Activated T-helper 2 cell treated with anti-CD3 and anti-CD28 coated beads, Interferon-gamma antibody, Interleukin-2, Interleukin-4, amounts not matched to agents 10 μg/mL and 5 μg/mL and 100 μg/mL, durations not matched to agents 14 hours and 24 hours and 36 hours (primary cell): ENCODE measurements at regions not wholly inside any gene's neighbourhood (a gene's known extent, or its start where the extent isn't known, plus 50 kb on each side); places are given as distances from the start of the nearest gene placed in this dataset.

Experiments used
- DNase-seq: peaks from one replicate; pipeline ENCODE4 v3.0.0; 2021; ENCODE audit warnings: low spot score
- H3K27ac Mint-ChIP-seq: one replicate; pipeline ENCODE4 v1.8.0; 2021; ENCODE audit warnings: mixed read lengths
- H3K27me3 Mint-ChIP-seq: one replicate; pipeline ENCODE4 v1.8.0; 2021; ENCODE audit warnings: low read depth, mixed read lengths
- H3K36me3 Mint-ChIP-seq: one replicate; pipeline ENCODE4 v1.8.0; 2021; ENCODE audit warnings: low read depth, mixed read lengths
- H3K4me1 Mint-ChIP-seq: one replicate; pipeline ENCODE4 v1.8.0; 2021; ENCODE audit warnings: low read depth, mixed read lengths
- H3K4me3 Mint-ChIP-seq: one replicate; pipeline ENCODE4 v1.8.0; 2021; ENCODE audit warnings: low read depth, mild to moderate bottlenecking, moderate library complexity, mixed read lengths
- H3K9me3 Mint-ChIP-seq: one replicate; pipeline ENCODE4 v1.8.0; 2021; ENCODE audit warnings: mixed read lengths
- intact Hi-C: fragments of 100-400 bp; cut with micrococcal nuclease; formaldehyde crosslinking; loops from one replicate; pipeline ENCODE4 v1.15.1; 2023

DNA sequence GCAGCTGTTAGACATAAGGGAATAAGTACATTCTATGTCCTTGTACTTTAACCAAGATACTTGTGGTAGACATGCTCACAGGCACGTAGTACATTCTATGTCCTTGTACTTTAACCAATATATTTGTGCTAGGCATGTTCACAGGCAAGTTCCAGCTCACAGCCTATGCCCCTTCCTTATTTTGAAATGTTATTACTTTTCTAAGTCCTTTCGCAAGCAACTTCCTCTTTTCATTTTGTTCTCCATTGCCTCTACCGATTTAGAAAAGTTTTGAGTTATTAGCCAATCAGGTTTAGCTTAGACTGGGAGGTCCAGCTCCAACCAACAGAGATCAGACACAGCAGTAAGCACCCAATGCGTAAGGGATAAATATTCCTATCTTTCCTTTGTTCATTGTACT, 60.1 kb upstream of the NUDT7 start:
- no peak for DNase-seq
- no peaks in the 10 kb centered on the region for H3K36me3 Mint-ChIP-seq
- H3K9me3 Mint-ChIP-seq, result peaks cover under 1% of the 10 kb centered on the region
- no peak overlapping the region for H3K27ac Mint-ChIP-seq
- intact Hi-C loops, result no loop called here
- no peaks in the 10 kb centered on the region for H3K27me3 Mint-ChIP-seq
- H3K4me3 Mint-ChIP-seq, result no peak overlapping the region
- H3K4me1 Mint-ChIP-seq, result peaks cover under 1% of the 10 kb centered on the region

DNA sequence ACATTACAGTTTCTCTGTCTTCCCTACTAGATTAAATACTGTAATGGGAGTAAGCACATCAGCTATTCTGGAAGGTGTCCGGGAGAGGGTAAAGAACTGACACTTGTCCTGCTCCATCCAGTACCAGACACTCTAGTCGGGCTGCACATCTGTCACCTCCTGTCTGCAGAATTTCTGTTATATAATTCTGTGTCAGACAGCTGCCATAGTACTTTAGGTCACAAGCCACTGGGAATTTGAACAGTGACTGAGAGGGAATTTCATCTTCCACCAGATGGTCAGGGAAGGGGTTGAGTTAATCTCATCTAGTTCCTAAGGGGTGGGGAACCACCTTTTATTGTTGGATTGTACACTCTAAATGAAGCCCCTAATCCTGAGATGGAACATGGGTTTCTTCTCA, 58.6 kb upstream of the NUDT7 start:
- Mint-ChIP-seq H3K36me3 (no peaks in the 10 kb centered on the region), H3K4me1 (no peaks in the 10 kb centered on the region), H3K9me3 (no peaks in the 10 kb centered on the region), H3K27me3 (no peaks in the 10 kb centered on the region), H3K4me3 (no peak overlapping the region), H3K27ac (no peak overlapping the region)
- DNase-seq, result no peak
- intact Hi-C loops, result no loop called here

DNA sequence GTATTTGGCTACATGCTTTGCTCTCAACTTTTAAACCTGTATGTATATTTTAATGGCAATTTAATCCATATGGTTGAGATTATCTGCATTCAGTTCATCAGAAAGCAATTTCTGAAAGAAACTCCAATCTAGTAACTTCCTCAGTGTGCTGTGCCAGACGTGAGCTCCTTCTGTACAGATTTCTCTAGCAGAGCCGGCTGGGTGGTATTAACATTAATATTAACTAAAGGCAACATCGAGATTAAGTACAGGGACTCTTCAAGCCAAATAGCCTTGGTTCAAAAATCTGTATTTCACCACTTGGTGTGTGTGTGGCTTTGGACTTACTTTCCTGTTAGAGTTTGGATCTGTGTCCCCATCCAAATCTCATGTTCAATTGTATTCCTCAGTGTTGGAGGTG, 55.5 kb upstream of the NUDT7 start:
- Mint-ChIP-seq H3K27me3 (no peaks in the 10 kb centered on the region), H3K27ac (no peak overlapping the region), H3K4me3 (no peak overlapping the region), H3K9me3 (no peaks in the 10 kb centered on the region), H3K36me3 (no peaks in the 10 kb centered on the region), H3K4me1 (no peaks in the 10 kb centered on the region)
- DNase-seq, result no peak
- intact Hi-C loops, result no loop called here

DNA sequence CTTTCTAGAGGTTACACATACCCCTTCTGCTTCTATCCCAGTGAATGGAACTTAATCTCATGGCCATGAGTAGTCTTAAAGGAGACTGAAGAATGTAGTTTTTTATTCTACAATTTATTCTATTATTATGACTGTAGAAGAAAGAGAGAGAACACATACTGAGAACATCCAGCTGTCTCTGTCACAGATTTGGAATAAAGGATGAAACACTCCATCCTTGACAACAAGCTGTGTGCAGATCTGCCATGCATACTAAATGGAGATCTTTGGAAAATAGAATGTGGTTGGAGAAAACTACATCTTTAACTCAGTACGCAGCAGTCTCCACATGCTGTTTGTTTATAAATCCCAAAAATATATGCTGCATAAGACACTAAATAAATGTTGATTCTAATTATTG, 54.1 kb upstream of the NUDT7 start:
- Mint-ChIP-seq H3K27ac (no peak overlapping the region), H3K27me3 (no peaks in the 10 kb centered on the region), H3K4me3 (no peak overlapping the region), H3K36me3 (no peaks in the 10 kb centered on the region), H3K9me3 (no peaks in the 10 kb centered on the region), H3K4me1 (no peaks in the 10 kb centered on the region)
- intact Hi-C loops, result no loop called here
- DNase-seq, result no peak

DNA sequence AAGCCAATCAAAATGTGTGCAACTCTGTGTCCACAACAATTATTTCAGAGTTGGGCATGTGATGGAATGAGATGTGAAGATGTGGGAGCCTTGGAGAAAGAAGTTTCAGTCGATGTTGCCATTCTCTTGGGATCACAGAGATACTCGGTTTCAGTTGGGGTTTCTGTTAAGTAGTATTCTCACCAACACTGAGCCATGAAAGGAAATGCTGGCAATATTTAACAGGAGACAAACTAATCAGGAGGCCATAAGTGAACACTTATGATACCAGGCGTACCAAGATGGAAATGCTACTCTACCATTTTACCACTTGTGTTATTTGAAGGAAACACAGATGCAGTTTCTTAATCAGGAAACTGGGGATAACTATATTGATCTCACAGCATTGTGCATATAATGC, 53.3 kb upstream of the NUDT7 start:
- Mint-ChIP-seq H3K27ac (no peak overlapping the region), H3K4me1 (no peaks in the 10 kb centered on the region), H3K27me3 (no peaks in the 10 kb centered on the region), H3K4me3 (no peak overlapping the region), H3K9me3 (no peaks in the 10 kb centered on the region), H3K36me3 (no peaks in the 10 kb centered on the region)
- DNase-seq, result no peak
- intact Hi-C loops, result no loop called here
